GM10248 (cell line): ENCODE measurements at regions not wholly inside any gene's neighbourhood (a gene's known extent, or its start where the extent isn't known, plus 50 kb on each side); places are given as distances from the start of the nearest gene placed in this dataset.

Source experiments
- CTCF ChIA-PET: fragments of 300-600 bp; sonication (Branson Sonifier 250); formaldehyde crosslinking; extraction: SDS; loops from one replicate; lab custom pipeline; 2021; ENCODE audit warnings: antibody characterized with exemption; lab: Yijun Ruan, JAX
- POLR2A ChIA-PET: fragments of 350-650 bp; sonication (Branson Sonifier 250); formaldehyde crosslinking; extraction: SDS; loops from one replicate; lab custom pipeline; 2020; ENCODE audit warnings: antibody characterized with exemption; lab: Yijun Ruan, JAX
- DNase-seq: peaks from one replicate; pipeline ENCODE4 v3.0.0; 2012; ENCODE audit errors: extremely low spot score
- TF ChIP-seq, protein P1 (sequence below): IDR thresholded peaks from 2 replicates; pipeline ENCODE4 v1.5.1; 2012; ENCODE audit warnings: mild to moderate bottlenecking, low read depth; ENCODE audit errors: extremely low read depth, missing control alignments, control extremely low read depth

DNA sequence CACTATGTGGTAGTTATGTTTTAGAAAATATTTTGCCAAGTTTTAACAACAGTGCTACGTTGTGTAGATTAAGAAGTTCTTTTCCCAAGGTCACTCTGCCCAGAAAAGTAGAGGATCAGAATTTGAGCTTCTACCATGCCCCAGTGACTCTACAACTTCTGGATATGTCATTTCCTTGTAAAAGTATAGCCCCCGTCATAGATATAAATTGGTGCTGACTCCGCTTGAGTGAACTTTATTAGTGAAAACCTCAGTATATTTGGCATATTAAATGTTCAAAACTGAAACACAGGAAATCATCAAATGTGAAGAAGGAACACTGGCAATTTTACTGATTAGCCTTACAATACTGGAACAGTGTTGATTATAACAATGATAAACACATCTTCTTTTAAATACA is 256.7 kb upstream of the UBE2E3 start:
- DNase-seq, result no peak
- TF ChIP-seq, protein P1, sequence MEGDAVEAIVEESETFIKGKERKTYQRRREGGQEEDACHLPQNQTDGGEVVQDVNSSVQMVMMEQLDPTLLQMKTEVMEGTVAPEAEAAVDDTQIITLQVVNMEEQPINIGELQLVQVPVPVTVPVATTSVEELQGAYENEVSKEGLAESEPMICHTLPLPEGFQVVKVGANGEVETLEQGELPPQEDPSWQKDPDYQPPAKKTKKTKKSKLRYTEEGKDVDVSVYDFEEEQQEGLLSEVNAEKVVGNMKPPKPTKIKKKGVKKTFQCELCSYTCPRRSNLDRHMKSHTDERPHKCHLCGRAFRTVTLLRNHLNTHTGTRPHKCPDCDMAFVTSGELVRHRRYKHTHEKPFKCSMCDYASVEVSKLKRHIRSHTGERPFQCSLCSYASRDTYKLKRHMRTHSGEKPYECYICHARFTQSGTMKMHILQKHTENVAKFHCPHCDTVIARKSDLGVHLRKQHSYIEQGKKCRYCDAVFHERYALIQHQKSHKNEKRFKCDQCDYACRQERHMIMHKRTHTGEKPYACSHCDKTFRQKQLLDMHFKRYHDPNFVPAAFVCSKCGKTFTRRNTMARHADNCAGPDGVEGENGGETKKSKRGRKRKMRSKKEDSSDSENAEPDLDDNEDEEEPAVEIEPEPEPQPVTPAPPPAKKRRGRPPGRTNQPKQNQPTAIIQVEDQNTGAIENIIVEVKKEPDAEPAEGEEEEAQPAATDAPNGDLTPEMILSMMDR, result no peak
- ChIA-PET CTCF (interaction anchor here (1.3 to 3.4 kb wide), 3 partner anchors 9 to 15 kb away, joined by 4 to 11 read pairs (median 5); no protein-coding TSS in a partner anchor), POLR2A (interaction anchor here (0.6 kb wide), 1 partner anchor 273 kb away, joined by 7 read pairs; no protein-coding TSS in a partner anchor)

DNA sequence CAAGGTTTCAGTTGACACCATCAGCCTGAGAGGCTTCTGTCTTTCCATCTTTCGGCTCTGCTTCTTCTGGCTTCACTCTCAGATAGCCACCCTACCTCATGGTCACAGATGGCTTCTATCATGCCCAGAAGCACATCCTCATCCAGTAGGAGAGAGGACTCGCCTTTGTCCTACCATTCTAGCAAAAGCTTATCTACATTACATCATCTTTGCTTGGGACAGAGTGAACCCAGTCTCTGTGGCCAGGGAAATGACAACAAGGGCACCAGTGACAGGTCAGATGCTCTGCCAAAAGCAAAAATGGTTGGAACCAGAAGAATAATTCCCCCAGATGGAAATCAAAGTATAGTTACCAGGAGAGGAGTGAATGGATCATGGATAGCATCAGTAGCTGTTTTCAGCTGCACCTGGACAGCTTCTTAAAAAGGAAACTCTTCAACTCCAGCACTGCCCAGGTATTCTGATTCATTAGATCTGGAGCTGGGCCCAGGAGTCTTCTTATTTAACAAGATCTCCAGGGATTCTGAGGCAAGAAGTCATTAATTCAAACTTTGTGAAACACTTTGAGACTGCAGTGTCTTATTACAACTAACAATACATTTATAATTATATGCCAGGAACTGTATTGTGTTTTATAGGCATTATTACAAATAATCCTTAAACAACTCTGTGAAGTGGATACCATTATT is 257.7 kb upstream of the UBE2E3 start:
- ChIA-PET POLR2A (no interaction called here), CTCF (interaction anchor here (1.2 to 3.4 kb wide), 4 partner anchors 8 to 14 kb away, joined by 4 to 11 read pairs (median 4); no protein-coding TSS in a partner anchor)
- TF ChIP-seq, protein P1, result no peak
- no peak for DNase-seq

DNA sequence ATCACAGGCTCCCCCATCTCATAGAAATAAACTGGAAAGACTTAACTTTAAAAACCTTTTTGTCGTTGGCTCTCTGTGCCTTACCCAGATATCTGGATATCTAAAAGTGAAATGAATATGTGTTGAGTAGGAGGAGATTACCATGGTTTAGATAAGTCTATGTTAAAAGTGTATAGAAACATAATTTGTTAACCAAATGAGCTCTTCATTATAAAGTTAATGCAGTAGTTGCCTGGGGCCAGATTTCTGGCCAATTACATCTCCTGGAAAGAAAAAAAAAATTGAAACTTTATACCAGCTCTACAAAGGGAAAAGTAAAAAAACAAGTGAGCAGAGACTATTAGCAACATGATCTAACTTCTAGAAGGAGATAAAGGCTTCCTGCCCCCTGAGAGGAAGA is 259.6 kb upstream of the UBE2E3 start:
- TF ChIP-seq, protein P1, result no peak
- no peak for DNase-seq
- POLR2A ChIA-PET, result no interaction called here
- CTCF ChIA-PET, result interaction anchor here (0.7 to 1.6 kb wide), 3 partner anchors 13 to 260 kb away, joined by 3 read pairs; partner anchors contain the start of gene UBE2E3

DNA sequence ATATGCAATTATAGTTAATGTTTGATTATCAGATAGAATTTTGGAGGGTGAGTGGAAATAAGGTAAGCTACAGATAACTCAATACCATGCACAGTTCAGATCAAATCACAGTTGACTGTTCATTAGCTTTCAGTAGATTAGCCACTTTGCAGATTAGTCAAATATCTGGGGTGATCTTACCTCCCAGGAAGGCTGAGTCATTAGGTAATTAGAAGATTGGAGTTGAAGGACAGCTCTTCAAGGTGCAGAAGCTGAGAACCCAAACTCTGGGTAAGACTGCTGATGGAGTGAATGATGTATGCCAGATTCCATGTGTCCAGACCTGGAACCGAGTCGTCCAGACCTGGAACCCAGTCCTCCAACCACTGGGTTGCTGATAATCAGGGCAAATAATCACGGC is 262.8 kb upstream of the UBE2E3 start:
- ChIA-PET CTCF (interaction anchor here (1.0 to 1.9 kb wide), 4 partner anchors 10 to 87 kb away, joined by 3 to 4 read pairs (median 3); no protein-coding TSS in a partner anchor), POLR2A (no interaction called here)
- TF ChIP-seq, protein P1, result no peak
- no peak for DNase-seq

DNA sequence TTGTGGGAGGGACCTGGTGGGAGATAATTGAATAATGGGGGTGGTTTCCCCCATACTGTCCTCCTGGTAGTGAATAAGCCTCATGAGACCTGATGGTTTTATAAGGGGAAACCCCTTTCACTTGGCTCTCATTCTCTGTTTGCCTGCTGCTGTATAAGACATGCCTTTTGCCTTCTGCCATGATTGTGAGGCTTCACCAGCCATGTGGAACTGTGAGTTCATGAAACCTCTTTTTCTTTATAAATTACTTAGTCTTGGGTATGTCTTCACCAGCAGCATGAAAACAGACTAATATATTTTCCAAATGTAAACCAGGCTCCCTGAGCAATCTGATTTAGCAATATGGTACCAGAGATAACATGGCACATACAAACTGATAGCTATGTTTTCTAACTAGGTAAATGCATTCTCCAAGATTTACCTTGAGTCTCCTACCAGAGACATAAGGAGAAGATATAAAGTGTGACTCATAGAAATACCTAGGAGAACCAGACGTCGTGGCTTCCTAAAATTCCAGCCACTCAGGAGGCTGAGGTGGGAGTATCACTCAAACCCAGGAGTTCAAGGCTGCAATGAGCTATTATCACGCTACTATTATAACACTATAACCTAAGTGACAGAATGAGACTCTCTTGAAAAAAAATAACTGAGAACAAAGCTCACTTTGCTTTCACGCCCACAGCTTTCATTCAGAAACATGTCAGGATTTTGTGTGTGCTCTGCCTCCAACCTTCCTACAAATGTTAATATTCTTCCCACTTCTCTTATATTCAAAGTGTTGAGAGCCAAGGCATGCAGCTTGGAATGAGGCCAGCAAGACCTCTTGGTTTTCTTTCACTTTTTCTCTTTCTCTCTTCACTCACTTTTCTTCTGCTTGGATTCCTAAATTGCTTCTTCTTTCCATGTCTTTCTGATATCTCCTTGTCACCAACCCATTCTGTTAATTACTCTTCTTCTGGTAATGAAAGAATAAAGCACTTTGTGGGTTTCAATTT is 263.9 kb upstream of the UBE2E3 start:
- CTCF ChIA-PET, result interaction anchor here (1.0 to 1.9 kb wide), 3 partner anchors 9 to 86 kb away, joined by 3 to 4 read pairs (median 3); no protein-coding TSS in a partner anchor
- POLR2A ChIA-PET, result no interaction called here
- TF ChIP-seq, protein P1, result no peak
- no peak for DNase-seq

DNA sequence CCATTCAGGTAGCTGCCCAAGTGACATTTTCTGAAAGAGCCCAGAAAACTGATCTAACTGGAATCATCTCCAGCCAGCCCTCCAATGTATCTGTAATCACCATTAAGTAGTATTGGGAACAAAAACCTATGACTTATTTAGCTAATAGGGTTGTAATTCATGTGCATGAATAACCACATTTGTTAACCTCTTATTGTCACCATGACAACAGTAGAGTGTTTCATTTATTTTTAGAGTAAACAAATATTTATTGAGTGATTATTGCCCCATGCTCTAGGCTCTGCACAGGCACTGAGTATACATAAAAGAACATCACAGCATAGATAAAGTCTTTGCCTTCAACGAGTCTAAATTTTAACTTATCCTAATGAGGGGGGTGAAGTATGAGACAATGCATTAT is 265.4 kb upstream of the UBE2E3 start:
- ChIA-PET CTCF (interaction anchor here (1.2 to 1.4 kb wide), 2 partner anchors 8 to 9 kb away, joined by 4 to 5 read pairs; no protein-coding TSS in a partner anchor), POLR2A (no interaction called here)
- no peak for DNase-seq
- TF ChIP-seq, protein P1, result no peak
